DMS53 (cell line): ENCODE measurements at regions not wholly inside any gene's neighbourhood (a gene's known extent, or its start where the extent isn't known, plus 50 kb on each side); places are given as distances from the start of the nearest gene placed in this dataset.
A peak's percentile ranks its signal among the peaks of the same experiment; 100 is the strongest.
"Not testable (repeated sequence)": the region's sequence is repeated elsewhere in the genome, so short reads cannot be mapped to it uniquely, and the experiment has no call there.

ENCODE experiments used
- DNase-seq: peaks from one replicate; lab custom pipeline; 2025; lab: John Stamatoyannopoulos, UW

DNA sequence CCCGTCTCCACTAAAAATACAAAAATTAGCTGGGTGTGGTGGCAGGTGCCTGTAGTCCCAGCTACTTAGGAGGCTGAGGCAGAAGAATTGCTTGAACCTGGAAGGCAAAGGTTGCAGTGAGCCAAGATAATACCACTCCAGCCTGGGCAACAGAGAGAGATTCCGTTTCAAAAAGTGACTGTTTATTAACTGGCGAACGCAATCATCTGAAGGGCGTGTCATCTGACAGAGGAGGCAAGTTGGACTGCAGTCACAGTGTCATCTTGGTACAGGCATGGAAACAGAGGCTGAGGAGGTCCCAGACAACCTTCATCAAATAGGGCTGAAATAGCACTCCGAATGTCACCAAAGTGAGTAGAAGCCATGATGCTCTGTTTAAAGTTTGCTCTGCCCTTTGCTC, 75.3 kb upstream of the NFE2L3 start:
- no peak for DNase-seq

GRCh38 chr7:26078437-26079336, 73.3 kb upstream of the NFE2L3 start:
- peak; percentile 94 for DNase-seq

DNA sequence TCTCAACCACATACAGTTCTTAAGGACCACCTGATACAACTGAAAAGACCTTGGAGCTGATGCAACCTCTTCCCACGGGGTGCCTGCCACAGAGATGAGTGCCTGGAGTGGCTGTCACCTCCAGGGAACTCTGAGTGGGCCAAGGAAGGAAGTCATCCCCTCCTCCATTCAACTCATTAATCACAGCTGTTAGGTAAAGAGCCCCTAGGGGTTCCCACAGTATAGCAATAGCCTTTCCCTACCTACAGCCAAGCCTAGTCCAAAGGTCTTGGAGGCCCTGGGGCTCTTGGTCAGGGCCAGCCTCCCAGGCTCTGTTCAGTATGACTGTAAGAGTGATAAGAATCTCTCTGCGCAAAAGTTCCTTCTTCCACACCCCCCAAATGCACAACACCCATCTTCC, 70.4 kb upstream of the NFE2L3 start:
- no peak for DNase-seq

GRCh38 chr7:26083113-26083512, 68.9 kb upstream of the NFE2L3 start:
- peak; percentile 28 for DNase-seq

DNA sequence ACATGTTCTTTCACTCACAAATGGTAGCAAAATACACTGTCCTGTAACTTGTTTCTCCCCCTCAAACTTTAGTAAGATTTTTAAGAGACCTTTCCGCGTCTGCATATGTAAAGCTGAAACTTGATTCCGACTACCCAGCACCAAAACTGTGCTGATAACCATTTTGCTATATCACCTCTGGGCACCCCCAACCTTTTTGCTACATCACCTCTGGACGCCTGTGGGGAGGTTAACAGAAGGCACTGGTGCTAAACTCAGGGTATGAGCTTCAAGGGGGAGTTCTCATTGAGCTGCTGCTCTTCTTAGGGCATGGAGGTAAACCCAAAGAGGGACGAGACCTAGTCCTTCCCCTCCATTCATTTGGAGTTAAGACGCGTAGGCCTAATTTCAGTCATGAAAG, 67.6 kb upstream of the NFE2L3 start:
- no peak for DNase-seq

GRCh38 chr7:26085771-26086170, 66.2 kb upstream of the NFE2L3 start:
- DNase-seq, result no peak

DNA sequence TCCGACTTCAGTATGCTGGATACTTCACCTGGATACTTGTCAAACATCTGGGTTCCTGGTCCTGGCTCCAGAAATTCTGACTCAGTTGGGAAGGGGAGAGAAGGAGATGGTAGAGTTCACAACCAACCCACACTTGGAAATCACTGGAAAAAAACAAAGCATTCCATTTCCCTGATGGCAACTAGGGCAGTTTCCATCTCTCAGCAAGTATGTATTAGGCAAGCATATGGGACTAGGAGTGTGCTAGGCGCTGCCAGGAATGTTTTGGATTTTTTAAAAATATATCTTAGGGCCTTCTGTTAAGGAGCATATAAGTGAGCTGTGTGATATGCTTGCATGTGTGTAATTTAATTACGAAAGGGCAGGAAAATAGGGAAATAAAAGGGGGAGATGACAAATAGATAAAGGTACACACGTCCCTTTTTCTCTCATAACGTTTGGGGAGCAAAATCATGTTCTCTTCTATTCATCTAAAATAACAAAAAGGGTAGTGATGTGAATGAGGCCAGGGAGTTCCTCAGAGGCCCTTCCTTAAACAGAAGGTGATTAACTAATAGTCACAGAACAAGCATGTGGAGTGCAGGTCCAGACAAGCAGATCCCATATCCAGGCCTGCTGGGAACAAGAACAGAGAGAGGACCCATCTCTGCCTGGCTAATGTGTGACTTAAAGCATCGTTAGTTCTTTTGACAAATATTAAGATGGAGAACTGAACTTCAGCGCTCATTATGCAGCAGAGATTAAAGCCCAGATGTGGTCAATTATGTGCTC, 64.5 kb upstream of the NFE2L3 start:
- no peak for DNase-seq

DNA sequence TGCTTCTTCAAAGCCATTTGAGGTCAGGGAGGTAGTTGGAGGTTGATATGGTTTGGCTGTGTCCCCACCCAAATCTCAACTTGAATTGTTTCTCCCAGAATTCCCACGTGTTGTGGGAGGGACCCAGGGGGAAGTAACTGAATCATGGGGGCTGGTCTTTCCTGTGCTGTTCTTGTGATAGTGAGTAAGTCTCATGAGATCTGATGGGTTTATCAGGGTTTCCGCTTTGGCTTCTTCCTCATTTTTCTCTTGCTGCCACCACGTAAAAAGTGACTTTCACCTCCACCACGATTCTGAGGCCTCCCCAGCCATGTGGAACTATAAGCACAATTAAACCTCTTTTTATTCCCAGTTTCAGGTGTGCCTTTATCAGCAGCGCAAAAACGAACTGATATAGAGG, 62.5 kb upstream of the NFE2L3 start:
- DNase-seq, result not testable (repeated sequence)

DNA sequence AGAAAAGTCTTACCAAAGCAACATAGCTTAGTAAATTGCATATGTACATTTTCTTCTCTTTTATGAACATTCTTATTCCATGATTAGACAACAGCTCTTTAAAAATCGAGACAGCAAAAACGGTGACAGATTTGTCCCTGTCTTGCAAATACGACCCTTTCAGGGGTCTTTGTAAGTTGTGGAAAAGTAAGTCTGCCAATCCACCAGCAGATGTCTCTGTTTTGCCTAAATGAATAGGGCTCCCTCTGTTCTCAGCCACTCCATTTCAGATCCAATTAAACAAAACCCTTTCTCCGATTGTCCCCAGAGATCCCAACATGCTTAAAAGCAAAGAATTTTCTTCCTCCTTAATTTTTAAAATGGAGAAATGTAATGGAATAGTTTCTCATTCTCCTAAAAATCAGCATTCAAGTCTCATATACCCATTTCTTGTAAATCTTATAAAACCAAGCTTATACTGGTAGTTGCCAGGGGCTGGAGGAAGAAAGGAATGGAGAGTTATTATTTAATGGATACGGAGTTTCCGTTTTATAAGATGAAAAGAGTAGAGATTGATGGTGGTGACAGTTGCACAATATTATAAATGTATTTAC, 61.0 kb upstream of the NFE2L3 start:
- DNase-seq, result peak; percentile 84

DNA sequence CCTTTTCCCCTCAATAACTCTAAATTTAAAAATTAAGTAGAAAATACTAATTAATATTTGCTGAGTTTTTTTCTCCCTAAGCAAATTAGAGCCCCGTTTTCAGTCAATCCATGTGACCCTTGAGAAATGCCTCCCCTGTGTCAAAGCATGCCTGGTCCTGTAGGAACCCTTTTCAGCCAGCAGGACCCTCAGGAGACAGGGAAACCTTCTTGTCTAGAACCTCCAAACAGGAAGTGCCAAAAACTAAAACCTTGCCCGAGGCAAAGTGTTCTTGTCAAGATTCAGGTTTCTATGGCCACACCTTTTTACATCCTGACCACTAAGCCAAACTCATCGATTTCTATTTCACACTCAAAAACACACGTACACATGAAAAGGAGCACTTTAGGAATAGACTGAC, 60.1 kb upstream of the NFE2L3 start:
- DNase-seq, result peak; percentile 42

- DNase-seq, result no peak
Measured at GRCh38 chr7:26093023-26093422, 59.0 kb upstream of the NFE2L3 start.

DNA sequence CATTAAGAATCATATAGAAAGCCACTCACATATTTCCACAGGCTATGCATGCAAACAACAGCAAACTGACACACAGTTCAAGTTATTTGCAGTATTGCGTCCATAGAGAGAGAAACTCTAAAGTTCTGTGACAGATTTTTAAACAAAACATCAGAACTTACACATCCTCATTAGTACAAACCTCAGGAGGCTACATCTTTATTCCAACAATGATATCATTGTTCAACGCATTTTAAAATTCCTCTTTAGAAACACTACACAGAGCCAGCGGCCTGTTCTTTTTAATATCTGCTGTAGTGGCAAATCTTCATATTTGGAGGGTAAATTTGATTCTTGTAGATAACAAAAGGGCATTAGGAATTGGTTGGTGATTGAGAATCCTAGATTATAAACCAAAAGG, 55.9 kb upstream of the NFE2L3 start:
- no peak for DNase-seq

DNA sequence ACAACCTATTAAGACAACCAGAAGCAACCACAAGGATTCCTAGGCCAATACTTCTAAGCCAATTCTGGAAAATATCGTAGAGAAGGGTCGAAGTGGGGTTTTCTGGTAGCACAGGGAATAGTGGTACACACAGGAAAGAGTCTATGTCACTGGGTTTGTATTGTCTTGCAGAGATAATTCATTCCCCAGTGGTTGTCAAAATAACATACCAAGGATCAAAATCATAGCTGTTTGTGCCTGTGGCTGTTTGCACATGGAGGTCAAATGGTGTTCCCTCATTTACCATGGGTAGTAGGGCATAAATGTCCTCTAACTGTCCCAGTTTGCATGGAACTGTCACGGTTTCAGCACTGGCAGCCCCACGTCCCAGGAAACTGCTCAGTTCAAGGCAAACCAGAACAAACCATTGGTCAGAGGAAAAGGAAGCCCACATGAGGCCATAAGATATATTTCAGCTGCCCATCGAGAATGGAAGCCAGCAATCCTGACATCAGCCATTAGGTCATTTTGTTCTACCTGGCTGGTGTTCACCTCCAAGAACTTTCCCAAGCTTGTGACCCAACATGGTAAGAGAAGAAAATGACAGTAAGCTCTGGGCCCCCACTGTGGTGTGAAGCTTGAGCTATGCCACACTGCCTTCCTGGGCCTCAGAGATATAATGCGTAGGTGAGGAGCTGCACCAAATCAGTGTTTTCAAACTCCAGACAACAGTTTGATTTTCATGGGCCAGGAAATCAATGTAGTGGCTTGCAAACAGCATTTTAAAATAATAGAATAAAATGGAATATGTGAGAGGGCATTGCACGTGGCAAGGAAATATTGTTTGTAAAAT, 53.9 kb upstream of the NFE2L3 start:
- no peak for DNase-seq

DNA sequence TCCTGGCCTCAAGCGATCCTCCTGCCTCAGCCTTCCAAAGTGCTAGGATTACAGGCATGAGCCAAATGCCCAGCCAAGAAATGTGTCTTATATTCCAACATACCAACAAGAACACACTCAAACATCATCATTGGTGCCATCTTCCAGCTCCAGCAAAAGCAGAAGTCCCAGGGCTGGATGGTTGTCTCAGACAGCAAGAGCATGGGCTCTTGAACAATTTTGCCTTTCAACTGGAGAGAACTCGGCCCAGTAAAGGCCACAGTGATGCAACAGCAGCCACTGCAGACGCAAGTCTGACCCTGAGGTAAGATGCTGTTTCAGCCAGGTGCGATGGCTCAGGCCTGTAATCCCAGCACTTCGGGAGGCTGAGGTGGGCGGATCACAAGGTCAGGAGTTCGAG, 52.8 kb upstream of the NFE2L3 start:
- DNase-seq, result no peak

- DNase-seq, result no peak
Measured at GRCh38 chr7:26100406-26101339, 51.3 kb upstream of the NFE2L3 start.

DNA sequence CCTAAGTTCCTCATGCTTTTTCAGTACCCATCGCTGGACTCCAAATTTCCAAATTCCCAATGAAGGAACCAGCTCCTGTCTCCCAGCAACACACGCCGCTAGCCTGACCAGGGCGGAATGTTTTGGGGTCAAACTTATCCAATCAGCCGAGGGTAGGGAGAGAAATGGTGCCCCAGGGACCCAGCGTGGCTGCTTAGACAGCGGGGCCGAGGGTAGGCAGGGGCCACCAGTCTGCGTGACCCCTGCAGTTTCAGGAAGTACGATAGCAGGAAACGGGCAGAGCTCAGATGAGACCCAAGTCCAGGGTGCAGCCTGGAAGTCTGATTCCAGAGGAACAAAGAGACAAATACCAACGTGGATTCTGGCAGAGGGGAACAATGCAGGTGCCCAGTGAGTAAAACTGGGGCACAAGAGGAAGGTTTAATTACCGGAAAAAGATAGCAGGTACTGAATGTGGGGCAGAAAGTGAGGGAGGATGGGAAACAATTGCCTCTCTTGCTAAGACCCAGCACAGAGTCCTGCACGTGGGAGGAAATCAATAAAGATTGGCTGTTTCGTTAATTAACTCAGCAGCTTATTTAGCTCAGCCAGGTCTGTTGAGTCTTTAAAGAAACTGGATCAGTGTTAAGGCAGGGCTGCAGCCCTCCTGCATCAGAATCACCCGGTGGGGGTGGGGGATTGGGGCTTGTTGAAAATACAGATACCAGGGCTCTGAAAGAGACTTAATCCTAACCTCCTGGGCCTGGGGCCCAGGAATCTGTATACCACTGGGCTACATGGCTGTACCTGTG, 50.4 kb upstream of the NFE2L3 start:
- DNase-seq, result no peak

GRCh38 chr7:26102176-26102575, 49.8 kb upstream of the NFE2L3 start:
- DNase-seq, result no peak
